ENCODE measurements at regions not wholly inside any gene's neighbourhood (a gene's known extent, or its start where the extent isn't known, plus 50 kb on each side); places are given as distances from the start of the nearest gene placed in this dataset.

DNA sequence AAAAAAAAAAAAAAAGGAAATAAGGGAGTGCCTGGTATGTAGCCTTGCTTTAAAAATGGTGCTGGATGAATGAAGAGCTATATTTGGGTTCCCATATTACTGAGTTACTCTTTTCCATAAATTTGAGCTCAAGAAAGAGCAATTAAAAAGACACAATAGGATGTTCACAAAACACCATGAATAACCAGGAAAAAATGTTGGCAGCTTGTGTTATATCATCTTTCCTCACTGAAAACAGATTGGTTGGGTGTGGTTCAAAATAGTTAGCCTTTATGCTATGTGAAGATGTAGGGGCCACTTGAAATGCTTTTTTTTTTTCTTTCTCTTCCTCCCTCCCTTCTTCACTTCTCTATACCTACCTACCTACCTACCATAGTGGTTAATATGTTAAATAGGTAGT, 256.9 kb downstream of the STK31 start:
- CTCF ChIA-PET = no interaction called here
- POLR2A ChIA-PET = no interaction called here

More for the DNA sequence above, 256.9 kb downstream of the STK31 start:
- Histone ChIP-seq H3K27ac (ENCODE audit: insufficient read depth, low read depth, low read length) (no peak overlapping the region), H3K36me3 (ENCODE audit: control insufficient read depth in 2 of 2, extremely low read depth in 1 of 2, insufficient read depth in 2 of 2, low read length in 2 of 2) (no peaks in the 10 kb centered on the region), H3K27me3 (ENCODE audit: control insufficient read depth in 2 of 2, insufficient read depth in 2 of 2, low read length in 2 of 2) (no peaks in the 10 kb centered on the region), H3K9ac (replicated peaks; ENCODE audit: extremely low read depth, insufficient read depth, low read length) (no peak overlapping the region), H4K20me1 (replicated peaks; ENCODE audit: control insufficient read depth, extremely low read depth, insufficient read depth, low read length) (no peaks in the 10 kb centered on the region), H3K9me3 (replicated peaks; ENCODE audit: control insufficient read depth, insufficient read depth, low read length) (no peaks in the 10 kb centered on the region), H3K4me3 (replicated peaks in 1 of 3; ENCODE audit: insufficient read depth in 1 of 3, low read depth in 1 of 3, low read length in 3 of 3) (no peak overlapping the region), H2AFZ (ENCODE audit: low read depth, low read length) (no peak overlapping the region), H3K79me2 (ENCODE audit: control insufficient read depth, insufficient read depth, low read length) (no peaks in the 10 kb centered on the region), H3K4me1 (ENCODE audit: control insufficient read depth, extremely low read depth, insufficient read depth, low read length) (no peaks in the 10 kb centered on the region), H3K9me1 (replicated peaks; ENCODE audit: control insufficient read depth, extremely low read depth, insufficient read depth, low read length) (no peaks in the 10 kb centered on the region), H3K4me2 (ENCODE audit: insufficient read depth, low read length) (no peak overlapping the region)
- no peak for DNase-seq (ENCODE audit: low read depth, low spot score)
- intact Hi-C loops (cut with micrococcal nuclease) (no loop called here), dilution Hi-C loops (cut with MboI; ENCODE audit: extremely low pct_ligation_motif_present, low sequenced_read_pairs) (no loop called here)
- FAIRE-seq = no peak
- TF ChIP-seq EZH2 (IDR thresholded peaks at IDR 0.05; ENCODE audit: borderline replicate concordance, low read depth, low read length, severe bottlenecking) = no peak
- no peak for TF ChIP-seq POLR2A (IDR thresholded peaks at IDR 0.05; ENCODE audit: low read depth, low read length)
- TF ChIP-seq JUN (IDR thresholded peaks at IDR 0.05; ENCODE audit: borderline replicate concordance, insufficient read depth, insufficient read length, low read depth) = no peak
- TF ChIP-seq, protein P1, sequence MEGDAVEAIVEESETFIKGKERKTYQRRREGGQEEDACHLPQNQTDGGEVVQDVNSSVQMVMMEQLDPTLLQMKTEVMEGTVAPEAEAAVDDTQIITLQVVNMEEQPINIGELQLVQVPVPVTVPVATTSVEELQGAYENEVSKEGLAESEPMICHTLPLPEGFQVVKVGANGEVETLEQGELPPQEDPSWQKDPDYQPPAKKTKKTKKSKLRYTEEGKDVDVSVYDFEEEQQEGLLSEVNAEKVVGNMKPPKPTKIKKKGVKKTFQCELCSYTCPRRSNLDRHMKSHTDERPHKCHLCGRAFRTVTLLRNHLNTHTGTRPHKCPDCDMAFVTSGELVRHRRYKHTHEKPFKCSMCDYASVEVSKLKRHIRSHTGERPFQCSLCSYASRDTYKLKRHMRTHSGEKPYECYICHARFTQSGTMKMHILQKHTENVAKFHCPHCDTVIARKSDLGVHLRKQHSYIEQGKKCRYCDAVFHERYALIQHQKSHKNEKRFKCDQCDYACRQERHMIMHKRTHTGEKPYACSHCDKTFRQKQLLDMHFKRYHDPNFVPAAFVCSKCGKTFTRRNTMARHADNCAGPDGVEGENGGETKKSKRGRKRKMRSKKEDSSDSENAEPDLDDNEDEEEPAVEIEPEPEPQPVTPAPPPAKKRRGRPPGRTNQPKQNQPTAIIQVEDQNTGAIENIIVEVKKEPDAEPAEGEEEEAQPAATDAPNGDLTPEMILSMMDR (IDR thresholded peaks at IDR 0.05; ENCODE audit: extremely low read depth in 1 of 2, insufficient read depth in 1 of 2, low read depth in 1 of 2, low read length in 2 of 2) = no peak
- no peak for TF ChIP-seq MYC (IDR thresholded peaks at IDR 0.05; ENCODE audit: low read depth, low read length)
- TF ChIP-seq POLR2AphosphoS5 (IDR thresholded peaks at IDR 0.05; ENCODE audit: insufficient read depth, low read depth, low read length) = no peak
- TF ChIP-seq FOS (IDR thresholded peaks at IDR 0.05; ENCODE audit: borderline replicate concordance, insufficient read depth, low read length) = no peak
- TF ChIP-seq GATA2 (IDR thresholded peaks at IDR 0.05; ENCODE audit: insufficient read depth, insufficient read length, low read depth, low read length) = no peak
- TF ChIP-seq, protein P2, sequence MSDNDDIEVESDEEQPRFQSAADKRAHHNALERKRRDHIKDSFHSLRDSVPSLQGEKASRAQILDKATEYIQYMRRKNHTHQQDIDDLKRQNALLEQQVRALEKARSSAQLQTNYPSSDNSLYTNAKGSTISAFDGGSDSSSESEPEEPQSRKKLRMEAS (IDR thresholded peaks at IDR 0.05; ENCODE audit: insufficient read depth, insufficient read length) = no peak
- BruUV-seq (replicated peaks) = no TSS peak

Measured in endothelial cell of umbilical vein (primary cell).